GM18498 (cell line): ENCODE measurements at regions not wholly inside any gene's neighbourhood (a gene's known extent, or its start where the extent isn't known, plus 50 kb on each side); places are given as distances from the start of the nearest gene placed in this dataset.

Experiments used
- ATAC-seq: cut with Tn5 transposase; IDR thresholded peaks from one replicate; pipeline ENCODE4 v1.9.1; 2021; ENCODE audit warnings: mild to moderate bottlenecking, moderate library complexity; ENCODE audit not compliant: unreplicated experiment

GRCh38 chr9:108095496-108095895 lies 605.9 kb upstream of the KLF4 start:
- ATAC-seq = no peak

DNA sequence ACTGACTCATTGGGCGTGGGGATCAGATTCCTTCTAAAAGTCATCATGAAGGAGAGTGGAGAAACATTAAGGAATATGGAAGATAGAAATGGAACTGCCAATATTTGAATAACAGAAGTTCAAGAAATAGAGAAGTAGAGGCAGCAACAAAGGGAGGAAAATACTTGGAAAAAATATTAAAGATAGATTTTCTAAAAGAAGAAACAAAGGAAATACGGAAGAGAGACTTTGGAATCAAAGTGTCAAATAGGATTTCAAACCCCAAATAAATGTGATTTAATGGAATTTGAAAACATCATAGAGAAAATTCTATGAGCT lies 605.1 kb upstream of the KLF4 start:
- ATAC-seq = no peak

- no peak for ATAC-seq
Measured at GRCh38 chr9:108093773-108094675, 604.5 kb upstream of the KLF4 start.

DNA sequence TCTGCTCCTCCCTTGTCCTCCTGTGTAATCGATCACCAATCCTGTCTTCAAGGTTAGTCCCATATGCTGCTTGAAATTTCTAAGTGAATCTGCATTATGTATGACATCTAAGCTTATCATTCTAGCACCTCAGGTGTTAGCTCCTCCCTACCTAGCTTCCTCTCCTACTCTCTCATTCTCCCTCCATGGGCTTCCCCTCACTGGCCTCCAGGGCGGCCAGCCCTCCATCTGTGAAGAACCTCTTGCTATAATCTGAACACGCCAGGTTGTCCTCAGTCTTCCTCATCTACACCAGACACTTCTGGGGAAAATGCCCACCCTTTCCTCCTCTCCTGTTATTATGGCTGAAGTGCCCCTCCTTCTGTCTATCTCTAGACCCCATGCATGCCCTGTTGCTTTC lies 599.3 kb upstream of the KLF4 start:
- no peak for ATAC-seq

DNA sequence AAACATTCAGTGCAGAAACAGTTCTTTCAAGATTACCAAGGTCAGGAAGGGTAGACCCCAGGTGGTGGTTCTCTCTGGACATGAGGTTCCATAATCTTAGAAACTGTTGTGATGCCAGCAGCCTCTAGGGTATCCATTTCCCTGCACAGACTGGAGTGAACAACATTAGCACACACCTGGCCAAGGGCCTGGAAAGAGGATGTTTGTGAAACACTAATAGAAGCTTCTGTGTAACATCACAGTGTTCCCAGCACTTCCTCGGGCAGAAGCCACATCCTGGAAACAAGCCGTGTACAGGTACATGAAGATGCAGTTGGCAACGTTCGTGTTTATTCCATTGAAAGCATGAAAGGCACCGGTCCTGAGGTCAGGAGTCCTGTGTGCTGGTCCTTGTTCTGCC lies 598.2 kb upstream of the KLF4 start:
- no peak for ATAC-seq

- ATAC-seq = no peak
Measured at GRCh38 chr9:108086624-108087023, 597.1 kb upstream of the KLF4 start.

DNA sequence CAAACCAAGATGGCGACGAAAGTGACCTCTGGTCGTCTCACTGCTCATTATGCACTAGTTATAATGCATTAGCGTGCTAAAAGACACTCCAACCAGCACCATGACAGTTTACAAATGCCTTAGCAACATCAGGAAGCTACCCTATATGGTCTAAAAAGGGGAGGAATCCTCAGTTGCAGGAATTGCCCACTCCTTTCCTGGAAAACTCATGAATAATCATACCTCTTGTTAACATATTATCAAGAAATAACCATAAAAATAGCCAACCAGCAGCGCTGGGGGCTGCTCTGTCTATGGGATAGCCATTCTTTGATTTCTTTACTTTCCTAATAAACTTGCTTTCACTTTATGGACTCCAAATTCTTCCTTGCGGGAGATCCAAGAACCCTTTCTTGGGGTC lies 595.7 kb upstream of the KLF4 start:
- ATAC-seq = no peak

DNA sequence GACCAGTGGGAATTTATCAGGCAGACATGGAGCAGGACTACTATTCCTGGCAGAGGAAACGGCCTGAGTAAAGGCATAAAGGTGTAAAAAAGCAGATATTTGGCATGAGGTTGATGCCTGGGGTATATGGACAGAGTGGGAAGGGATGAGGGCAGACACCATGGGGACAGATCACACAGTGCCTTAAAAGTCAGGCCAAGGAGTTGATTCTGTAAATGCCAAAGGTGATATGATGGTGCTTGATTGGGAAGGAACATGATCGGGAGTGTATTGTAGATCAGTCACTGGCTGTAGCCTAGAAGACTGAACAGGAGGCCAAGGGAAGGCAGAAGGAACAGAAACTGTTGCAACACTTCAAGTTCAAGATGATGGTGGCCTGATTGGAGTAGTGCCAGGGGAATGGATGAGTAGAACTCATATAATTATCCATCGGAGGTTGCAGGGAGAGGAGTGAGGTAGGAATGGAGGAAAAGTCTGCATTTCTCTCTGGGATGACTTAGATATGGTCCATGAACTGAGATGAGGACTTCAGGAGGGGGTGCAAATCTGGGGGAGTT lies 594.3 kb upstream of the KLF4 start:
- no peak for ATAC-seq

DNA sequence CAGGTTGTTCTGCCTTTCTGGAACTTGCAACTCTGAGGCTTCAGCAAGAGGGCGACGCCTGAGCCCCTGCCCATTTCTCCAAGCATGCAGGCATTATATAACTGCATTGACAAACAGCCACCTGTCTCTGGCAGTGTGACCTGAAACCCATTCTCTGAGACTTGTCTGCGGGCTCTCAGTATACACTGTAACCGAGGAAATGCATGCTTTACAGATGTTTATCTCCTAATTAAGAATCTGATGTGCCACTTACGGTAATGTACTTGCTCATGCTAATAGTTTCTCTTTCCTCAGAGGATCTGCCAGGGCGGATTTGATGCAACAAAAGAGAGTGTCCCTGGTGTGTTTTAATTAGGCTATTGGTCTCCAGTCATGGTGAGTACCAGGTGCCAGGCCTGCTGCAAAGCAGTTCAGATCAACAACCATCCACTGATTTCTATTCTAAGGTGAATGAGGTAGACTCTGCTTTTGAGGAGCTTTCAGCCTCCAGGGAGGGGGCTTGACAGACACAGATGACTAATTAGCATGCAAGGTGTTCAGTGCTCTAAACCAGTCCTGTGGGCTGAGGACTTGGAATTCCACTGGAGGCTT lies 593.7 kb upstream of the KLF4 start:
- no peak for ATAC-seq

DNA sequence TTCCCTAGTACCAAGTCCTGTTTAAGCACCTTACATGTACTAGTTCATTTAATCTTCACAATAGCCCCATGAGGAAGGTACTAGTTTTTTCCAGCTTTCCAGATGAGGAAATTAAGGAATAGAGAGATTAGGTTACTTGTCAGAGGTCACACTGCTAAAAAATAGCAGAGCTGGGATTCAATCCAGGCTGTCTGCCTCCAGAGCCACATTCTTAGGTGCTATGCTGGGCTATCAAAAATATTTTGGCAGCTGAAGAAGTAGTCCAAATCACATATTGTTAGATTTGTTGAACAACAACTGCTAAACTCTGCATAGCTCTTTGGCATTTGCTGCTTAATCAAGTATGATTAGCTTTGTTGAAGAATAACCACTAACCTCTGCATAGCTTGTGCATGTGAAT lies 591.5 kb upstream of the KLF4 start:
- no peak for ATAC-seq

DNA sequence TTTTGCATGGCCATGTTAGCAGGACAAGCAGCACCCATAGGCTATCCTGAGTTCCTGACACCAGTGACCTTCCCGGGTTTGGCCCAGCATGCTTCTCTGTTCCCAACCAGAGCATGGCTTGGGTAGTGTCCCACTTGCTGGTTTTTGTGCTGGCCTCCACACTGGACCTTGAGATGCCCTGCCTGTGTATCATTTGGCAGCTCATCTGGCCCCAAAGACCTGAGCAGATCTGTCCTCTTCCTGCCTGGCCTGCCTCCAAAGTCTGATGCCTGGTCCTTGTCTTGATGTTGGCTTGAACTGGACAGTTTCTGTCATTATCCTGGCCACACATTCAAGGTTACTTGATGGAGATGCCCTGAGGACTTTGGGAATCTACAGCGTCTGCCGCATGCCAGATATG lies 590.7 kb upstream of the KLF4 start:
- no peak for ATAC-seq

GRCh38 chr9:108078811-108079210 lies 589.2 kb upstream of the KLF4 start:
- no peak for ATAC-seq

DNA sequence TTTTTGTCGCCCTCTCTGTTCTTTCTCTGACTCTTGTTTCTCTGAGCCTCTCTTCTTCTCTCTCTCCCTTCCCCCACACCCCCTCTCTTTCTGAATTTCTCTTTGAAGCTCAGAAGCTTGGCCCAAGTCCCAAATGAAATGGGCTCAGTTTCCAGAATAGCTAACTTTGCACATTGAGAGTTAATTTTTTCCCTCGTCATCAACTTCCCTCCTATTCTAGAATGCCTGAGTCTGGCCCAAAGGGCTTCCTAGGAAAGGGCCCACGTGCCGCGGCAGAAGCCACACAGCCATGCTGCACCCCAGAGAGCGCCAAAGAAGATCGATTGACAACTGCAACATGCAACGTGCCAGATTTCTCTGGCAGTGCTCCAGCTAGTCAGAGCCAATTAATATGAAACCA lies 588.8 kb upstream of the KLF4 start:
- ATAC-seq = no peak

DNA sequence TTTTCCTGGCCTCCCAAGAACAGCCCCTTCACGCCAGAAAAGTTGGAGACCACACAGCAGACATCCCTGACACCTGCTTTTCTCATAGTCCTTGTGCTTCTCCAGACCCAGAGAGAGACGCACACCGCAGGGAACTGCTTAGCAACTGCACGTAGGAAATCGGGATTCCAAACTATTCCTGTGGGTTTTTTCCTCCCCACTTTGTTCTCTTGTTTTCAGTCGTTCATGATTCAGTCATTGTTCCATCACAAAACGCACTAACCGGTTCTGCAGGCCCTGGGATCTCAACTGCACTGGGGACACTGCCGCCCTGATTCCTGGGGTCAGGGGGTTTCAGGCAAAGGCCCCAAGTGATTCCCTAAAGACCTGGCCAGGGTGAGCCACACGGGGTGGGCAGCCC lies 588.0 kb upstream of the KLF4 start:
- no peak for ATAC-seq

DNA sequence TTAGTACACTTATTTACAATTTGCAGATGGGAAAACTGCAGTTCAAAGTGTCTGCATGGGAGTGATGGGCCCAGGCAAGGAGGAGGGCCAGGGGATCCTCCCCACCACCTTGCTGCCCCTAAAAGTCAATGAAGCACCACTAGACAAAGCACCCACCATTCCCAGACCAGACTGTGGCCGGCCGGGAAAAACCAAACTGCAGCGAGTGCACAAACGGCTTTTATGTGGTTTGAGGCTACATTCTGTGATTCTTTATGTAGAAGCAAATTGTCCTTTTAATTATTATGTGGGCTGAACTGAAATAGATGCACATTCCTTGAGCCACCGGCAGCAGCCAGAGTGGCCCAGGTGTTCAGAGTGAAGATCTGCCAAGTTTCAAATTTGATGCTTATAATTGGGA lies 585.3 kb upstream of the KLF4 start:
- ATAC-seq = no peak

DNA sequence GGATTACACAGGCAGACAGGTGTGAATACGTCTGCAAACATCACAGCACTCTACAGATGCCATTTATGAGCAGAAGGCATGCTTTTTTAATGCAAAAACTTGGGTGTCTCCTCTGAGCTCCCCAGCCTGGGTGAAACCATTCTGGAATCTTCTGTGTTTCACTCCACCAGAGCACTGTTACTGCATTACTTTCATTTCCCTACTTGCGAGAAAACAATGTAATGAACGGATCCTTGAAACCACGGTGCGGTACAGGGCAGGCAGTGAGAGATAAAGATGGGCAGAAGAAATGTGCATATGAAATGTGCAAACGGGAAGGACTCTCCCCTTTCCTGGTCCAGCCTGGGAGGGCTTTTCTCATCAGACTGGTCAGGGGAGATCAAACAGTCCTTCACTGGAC lies 584.3 kb upstream of the KLF4 start:
- ATAC-seq = no peak

- no peak for ATAC-seq
Measured at GRCh38 chr9:108072740-108073139, 583.2 kb upstream of the KLF4 start.

GRCh38 chr9:108070861-108071260 lies 581.3 kb upstream of the KLF4 start:
- ATAC-seq = no peak

DNA sequence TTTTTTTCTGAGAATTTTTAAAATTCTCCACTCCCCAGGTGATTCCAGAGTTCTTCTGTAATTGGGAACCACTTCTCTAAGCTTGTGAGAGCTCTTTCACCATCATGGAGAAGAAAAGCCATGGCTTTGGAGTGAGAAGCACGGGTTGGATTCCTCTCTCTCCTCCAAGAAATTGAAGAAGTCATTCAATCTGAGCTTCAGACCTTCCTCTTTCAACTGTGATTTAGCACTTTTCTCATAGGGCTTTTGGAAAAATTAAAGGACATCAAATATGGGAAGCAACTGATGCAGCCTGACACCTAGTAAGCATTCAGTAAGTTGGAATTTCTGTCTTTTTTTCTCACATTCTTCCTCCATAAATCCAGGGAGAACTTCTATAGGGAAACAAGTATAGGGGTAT lies 580.4 kb upstream of the KLF4 start:
- ATAC-seq = no peak

GRCh38 chr9:108062680-108063079 lies 573.1 kb upstream of the KLF4 start:
- no peak for ATAC-seq

DNA sequence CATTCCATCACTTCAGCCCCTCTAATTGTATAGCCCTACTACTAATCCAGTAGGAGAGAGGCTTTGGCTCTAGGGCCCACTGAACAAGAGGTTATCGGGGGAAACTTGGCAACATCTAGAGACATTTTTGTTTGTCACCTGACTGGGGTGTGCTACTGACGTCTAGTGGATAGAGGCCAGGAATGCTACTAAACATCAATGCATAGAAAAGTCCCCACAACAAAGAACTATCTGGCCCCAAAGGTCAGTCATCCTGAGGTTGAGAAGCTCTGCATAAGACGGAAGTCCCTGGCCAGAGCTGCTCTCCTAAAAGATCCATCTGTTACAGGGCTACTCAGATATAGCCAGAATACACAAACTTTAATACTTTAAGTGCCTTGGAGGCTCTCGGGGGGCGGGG lies 570.6 kb upstream of the KLF4 start:
- ATAC-seq = no peak

DNA sequence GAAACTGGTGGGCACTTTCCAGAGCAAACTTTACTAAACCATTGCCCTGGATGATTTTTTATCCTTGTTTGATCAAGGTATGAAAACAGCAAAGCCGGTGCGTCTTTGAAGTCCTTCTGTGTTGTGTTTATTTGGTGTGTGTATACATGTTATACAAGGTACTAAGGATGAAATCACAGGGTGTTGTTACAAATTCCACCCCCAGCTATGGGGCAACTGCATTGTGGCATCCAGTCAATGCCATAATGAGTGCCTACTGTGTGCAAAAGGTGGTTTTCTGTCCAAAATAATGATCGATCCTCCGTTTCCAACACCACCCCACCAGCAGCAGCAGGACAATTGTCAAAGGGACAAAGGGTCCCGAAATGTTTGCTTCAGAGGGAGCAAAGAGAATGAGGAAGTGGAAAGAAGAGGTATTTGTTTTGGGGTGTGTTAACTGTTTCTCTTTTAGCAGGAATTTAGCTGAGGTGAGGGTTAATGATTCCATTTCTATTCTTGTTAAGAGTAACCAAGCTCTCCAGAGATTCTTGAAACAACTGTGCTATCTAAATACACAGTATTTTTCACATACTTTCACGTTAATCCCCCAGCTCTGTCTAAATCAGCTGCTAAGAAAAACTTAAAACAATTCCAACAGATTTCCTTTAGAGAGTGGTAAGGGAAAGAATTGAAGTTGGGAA lies 568.7 kb upstream of the KLF4 start:
- ATAC-seq = no peak
